Skeletal muscle cell (primary cell): ENCODE measurements at regions not wholly inside any gene's neighbourhood (a gene's known extent, or its start where the extent isn't known, plus 50 kb on each side); places are given as distances from the start of the nearest gene placed in this dataset.

Experiments
- DNase-seq: peaks from one replicate; pipeline ENCODE4 v3.0.0-alpha.2; 2010; ENCODE audit warnings: low read depth
- H3K4me3 ChIP-seq: 2 replicates; pipeline ENCODE4 v1.5.1; 2011; ENCODE audit warnings: low read depth, mild to moderate bottlenecking, control low read depth, low read length, moderate library complexity

DNA sequence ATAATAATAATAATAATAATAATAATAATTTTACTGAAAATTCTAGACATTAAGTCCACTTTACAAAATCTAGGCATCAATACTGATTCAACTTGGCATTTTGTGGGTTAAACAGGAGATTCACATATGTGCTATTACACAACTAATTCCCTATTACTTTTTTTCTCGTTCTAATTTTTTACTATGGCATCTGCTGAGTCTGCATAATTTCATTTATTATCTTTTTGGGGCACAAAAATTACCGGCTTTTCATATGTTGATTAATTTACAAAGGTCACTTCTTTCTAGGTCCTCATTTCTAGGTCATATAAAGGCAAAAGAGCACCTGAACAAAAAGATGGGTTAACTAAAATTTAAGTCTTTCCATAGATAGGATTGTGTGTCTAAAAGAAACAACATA, 1357.8 kb upstream of the ADGRB3 start:
- H3K4me3 ChIP-seq: no peak overlapping the region
- DNase-seq: no peak

DNA sequence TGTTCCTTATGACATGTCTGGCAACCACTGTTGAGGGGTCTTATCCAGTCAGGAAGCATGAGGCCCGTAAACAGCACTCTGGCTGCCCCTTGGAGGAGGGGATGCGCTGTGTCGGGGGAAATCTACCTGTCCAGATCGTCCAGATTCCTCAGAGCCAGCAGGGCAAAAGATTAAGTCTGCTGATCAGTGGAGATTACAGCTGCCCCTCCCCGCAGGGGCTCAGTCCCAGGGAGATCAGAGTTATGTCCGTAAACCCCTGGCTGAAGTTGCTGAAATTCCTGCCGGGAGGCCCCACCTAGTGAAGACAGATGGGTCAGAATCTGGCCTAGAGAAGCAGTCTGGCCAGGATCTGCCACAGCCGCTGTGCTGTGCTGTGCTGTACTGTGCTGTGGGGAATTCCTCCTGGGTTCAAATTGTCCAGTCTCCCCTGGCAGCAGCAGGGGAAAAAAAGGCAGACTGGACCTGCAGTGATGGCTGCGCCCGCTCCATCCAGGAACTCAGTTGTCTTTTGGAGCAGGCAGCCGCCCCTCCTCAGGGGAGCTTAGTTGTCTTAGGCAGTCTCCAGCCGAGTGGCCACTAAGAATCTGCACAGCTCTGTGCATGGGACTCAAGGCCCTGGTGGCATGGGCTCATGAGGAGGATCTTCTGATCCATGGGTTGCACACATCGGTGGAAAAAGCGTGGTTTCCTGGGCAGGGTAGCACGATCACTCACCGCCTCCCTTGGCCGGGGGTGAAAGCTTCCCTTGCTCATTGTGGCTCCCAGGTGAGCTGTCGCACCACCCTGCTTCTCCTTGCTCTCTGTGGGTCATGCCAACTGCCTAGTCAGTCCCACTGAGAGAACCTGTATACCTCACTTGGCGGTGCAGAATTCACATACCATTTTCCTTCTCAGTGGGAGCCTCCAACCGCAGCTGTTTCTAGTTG, 1368.8 kb upstream of the ADGRB3 start:
- no peak for DNase-seq
- H3K4me3 ChIP-seq: no peak overlapping the region

GRCh38 chr6:67252663-67253062, 1382.4 kb upstream of the ADGRB3 start:
- no peak overlapping the region for H3K4me3 ChIP-seq
- peak; percentile 13 for DNase-seq

- no peak overlapping the region for H3K4me3 ChIP-seq
- DNase-seq: no peak
These were observed 1387.0 kb upstream of the ADGRB3 start for GRCh38 chr6:67248077-67248476.

- no peak for DNase-seq
- H3K4me3 ChIP-seq: no peak overlapping the region
These were observed 1391.0 kb upstream of the ADGRB3 start for GRCh38 chr6:67244037-67244436.

DNA sequence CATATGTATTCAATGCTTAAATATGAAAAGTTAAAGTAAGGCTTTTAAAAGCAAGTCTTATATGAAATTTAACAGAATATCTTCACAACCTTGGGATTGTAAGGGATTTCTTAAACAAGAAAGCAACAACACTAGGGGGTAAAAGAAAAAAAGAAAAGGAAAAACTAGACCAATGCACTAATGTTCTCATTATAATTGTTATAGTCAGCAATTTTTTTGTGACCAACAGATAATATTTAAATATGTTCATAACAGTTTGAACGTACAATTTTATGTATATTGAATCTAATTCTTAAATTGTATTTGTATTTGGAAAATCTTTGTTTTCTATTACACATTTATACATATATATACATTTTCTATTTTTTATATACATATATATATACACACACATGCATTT, 1397.8 kb upstream of the ADGRB3 start:
- DNase-seq: no peak
- no peak overlapping the region for H3K4me3 ChIP-seq

DNA sequence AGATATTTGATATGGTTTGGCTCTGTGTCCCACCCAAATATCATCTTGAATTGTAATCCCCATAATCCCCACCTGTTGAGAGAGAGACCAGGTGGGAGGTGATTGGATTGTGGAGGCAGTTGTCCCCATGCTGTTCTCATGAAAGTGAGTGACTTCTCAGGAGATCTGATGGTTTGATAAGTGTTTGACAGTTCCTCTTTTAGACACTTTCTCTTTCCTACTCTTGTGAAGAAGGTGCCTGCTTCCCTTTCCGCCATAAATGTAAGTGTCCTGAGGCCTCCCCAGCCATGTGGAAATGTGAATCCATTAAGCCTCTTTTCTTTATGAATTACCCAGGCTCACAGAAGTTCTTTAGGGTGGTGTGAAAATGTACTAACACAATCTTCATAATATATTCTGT, 1404.0 kb upstream of the ADGRB3 start:
- H3K4me3 ChIP-seq: no peak overlapping the region
- no peak for DNase-seq

DNA sequence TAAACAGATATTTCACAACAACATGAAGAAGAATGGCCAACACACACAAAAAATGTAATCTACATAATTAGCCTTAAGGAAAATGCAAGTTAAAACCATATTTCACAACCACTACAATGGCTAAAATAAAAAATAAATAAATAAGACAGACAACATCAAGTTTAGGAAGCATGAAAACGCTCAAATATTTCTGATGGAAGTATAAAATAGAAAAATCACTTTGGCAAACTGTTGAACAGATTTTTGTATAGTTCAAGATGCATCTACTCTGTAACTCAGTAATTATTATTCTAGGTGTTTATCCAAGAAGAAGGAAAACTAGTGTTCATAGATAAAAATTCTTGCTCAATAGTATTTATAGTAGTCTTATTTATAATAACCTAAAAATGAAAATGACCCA, 1410.1 kb upstream of the ADGRB3 start:
- no peak overlapping the region for H3K4me3 ChIP-seq
- DNase-seq: no peak

DNA sequence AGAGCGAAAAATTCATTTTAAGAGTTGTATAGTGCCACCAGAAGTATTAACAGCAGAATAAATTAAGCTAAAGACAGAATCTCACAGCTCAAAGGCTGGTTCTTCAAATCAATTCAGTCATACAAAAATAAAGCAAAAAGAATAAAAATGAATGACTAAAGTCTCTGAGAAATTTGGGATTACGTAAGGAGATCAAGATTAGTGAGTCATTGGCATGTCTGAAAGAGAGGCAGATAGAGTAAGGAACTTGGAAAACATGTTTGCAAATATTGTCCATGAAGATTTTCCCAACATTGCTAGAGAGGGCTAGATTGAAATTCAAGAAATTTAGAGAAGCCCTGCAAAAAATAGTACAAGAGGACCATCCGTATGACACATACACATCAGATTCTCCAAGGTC, 1413.9 kb upstream of the ADGRB3 start:
- DNase-seq: peak; percentile 8
- no peak overlapping the region for H3K4me3 ChIP-seq

DNA sequence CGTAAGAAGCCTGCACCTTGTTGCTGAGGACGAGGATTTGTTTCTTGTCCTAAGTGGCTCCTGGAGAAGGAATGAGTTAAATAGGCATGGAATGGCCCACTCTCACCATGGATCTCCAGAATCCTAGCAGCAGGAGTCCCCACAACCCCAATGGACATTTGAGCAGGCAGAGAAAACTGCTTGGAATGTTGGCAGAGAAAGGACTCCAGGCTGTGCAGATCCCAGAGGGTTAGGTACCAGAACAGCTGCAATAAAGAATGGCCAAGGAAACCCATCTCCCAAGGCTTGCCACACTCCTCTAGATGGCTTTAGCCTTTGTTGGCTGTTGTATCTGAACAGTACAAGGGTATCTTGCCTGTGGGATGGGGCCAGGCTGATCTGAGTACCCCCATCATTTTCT, 1415.7 kb upstream of the ADGRB3 start:
- no peak for DNase-seq
- H3K4me3 ChIP-seq: no peak overlapping the region

- no peak for DNase-seq
- no peak overlapping the region for H3K4me3 ChIP-seq
These were observed 1422.5 kb upstream of the ADGRB3 start for GRCh38 chr6:67212584-67212983.

DNA sequence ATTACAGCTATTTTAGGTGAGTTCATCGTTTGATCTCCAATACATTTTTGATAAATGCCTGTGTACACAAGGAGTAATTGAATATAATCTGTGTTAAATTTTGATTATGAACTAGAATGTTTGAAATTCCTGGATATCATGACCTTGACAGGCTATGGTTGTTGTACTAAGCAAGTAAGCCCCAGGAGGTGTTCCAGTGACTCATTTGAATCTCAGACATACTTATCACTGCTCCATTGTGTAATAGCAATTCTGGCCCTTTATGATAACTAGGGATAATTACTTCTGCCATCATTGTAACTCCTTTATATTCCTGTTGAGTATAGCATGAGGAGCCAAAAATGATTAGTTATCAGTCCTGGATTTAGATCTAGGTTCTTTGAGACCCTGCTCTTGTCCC, 1424.6 kb upstream of the ADGRB3 start:
- H3K4me3 ChIP-seq: no peak overlapping the region
- peak; percentile 12 for DNase-seq

- DNase-seq: no peak
- no peak overlapping the region for H3K4me3 ChIP-seq
These were observed 1433.5 kb upstream of the ADGRB3 start for GRCh38 chr6:67201563-67201962.

- H3K4me3 ChIP-seq: no peak overlapping the region
- no peak for DNase-seq
These were observed 1434.3 kb upstream of the ADGRB3 start for GRCh38 chr6:67200626-67201403.

DNA sequence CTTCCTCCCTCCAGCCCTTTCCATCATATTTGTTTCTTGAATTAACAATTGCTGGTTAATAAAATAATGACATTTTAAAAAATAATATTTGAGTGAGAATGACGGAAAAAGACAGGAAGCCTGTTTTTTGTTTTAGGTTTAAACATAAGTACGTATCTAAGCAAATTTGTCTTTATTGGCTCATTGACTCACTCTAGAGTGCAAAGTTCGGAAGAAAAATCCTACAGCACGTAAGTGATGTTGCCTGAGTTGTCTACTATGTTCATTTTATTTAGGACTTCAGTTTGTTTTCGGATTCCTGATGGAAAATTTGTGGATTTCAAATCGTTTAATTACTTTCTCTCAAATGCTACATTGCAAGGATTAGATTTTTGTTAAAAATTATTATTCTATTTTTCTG, 1435.7 kb upstream of the ADGRB3 start:
- H3K4me3 ChIP-seq: no peak overlapping the region
- DNase-seq: no peak

DNA sequence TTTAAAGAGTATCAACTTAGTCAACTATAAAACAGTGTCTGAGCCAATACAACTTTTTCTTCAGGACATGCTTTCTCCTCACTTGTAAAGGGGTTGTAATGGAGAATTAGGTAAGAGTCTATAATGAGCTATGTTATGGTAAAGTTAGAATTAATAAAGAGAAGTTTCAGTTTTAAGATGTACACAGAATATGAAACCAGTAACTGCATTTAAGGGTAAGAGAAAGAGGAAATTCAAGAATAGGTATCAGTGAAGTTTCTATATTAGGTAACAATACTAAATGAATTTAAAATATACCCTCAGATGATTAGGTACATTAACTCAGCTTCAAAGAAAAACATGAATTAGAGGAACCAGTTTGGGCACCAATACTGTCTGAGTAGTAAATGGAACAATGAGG, 1444.3 kb upstream of the ADGRB3 start:
- no peak overlapping the region for H3K4me3 ChIP-seq
- DNase-seq: no peak

- no peak for DNase-seq
These were observed 1450.7 kb upstream of the ADGRB3 start for GRCh38 chr6:67184405-67184804.

DNA sequence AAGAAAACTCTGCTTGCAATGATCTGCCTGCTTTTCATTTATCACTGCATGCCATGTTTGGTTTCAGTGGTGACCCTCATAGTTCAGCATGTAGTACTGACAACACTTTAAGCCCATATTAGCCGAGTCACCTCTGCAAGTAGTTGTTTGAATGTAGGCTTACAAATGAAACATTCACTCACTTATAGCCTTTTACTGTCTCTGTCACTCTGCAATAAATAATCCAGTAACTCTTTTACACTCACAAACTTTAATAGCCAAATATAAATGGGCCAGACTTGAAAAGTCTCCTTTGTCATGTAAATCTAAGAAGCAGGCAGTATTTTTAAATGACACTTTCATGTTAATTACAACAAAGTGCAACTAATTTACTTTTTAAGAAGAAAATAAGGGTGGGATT, 1460.0 kb upstream of the ADGRB3 start:
- DNase-seq: no peak
- no peak overlapping the region for H3K4me3 ChIP-seq

More at GRCh38 chr6:67184405-67184804, 1450.7 kb upstream of the ADGRB3 start:
- H3K4me3 ChIP-seq: no peak overlapping the region

GRCh38 chr6:67165606-67166005, 1458.6 kb upstream of the EYS start:
- no peak overlapping the region for H3K4me3 ChIP-seq
- no peak for DNase-seq

- DNase-seq: no peak
- H3K4me3 ChIP-seq: no peak overlapping the region
These were observed 1453.8 kb upstream of the EYS start for GRCh38 chr6:67160820-67161219.

- DNase-seq: no peak
- H3K4me3 ChIP-seq: no peak overlapping the region
These were observed 1434.0 kb upstream of the EYS start for GRCh38 chr6:67141005-67141404.
